Immature natural killer cell (primary cell): ENCODE measurements at regions not wholly inside any gene's neighbourhood (a gene's known extent, or its start where the extent isn't known, plus 50 kb on each side); places are given as distances from the start of the nearest gene placed in this dataset.
"Not testable (repeated sequence)": the region's sequence is repeated elsewhere in the genome, so short reads cannot be mapped to it uniquely, and the experiment has no call there.

Experiments used
- DNase-seq, 3 donors: peaks; one replicate each; pipeline ENCODE4 v3.0.0; 2022; ENCODE audit warnings: mixed read lengths in 1 of 3
- H3K27ac Mint-ChIP-seq, 6 donors: one replicate each; pipeline ENCODE4 v1.8.0; 2020; ENCODE audit warnings: mixed read lengths in 6 of 6, mild to moderate bottlenecking in 5 of 6, inconsistent platforms in 4 of 6, moderate library complexity in 3 of 6
- H3K27me3 Mint-ChIP-seq, 3 donors: one replicate each; pipeline ENCODE4 v1.8.0; 2020 to 2021; ENCODE audit warnings: low read depth in 3 of 3, mild to moderate bottlenecking in 3 of 3, mixed read lengths in 3 of 3, moderate library complexity in 3 of 3, inconsistent platforms in 1 of 3
- H3K36me3 Mint-ChIP-seq, 3 donors: one replicate each; pipeline ENCODE4 v1.8.0; 2020; ENCODE audit warnings: mixed read lengths in 3 of 3, inconsistent platforms in 2 of 3, mild to moderate bottlenecking in 2 of 3
- H3K4me1 Mint-ChIP-seq, 2 donors: one replicate each; pipeline ENCODE4 v1.8.0; 2020; ENCODE audit warnings: inconsistent platforms in 2 of 2, mild to moderate bottlenecking in 2 of 2, mixed read lengths in 2 of 2, moderate library complexity in 1 of 2
- H3K4me3 Mint-ChIP-seq, 5 donors: one replicate each; pipeline ENCODE4 v1.8.0; 2020; ENCODE audit warnings: mild to moderate bottlenecking in 5 of 5, mixed read lengths in 5 of 5, inconsistent platforms in 3 of 5, moderate library complexity in 3 of 5
- H3K9me3 Mint-ChIP-seq, 6 donors: one replicate each; pipeline ENCODE4 v1.8.0; 2020; ENCODE audit warnings: mild to moderate bottlenecking in 6 of 6, mixed read lengths in 6 of 6, inconsistent platforms in 4 of 6, moderate library complexity in 3 of 6

DNA sequence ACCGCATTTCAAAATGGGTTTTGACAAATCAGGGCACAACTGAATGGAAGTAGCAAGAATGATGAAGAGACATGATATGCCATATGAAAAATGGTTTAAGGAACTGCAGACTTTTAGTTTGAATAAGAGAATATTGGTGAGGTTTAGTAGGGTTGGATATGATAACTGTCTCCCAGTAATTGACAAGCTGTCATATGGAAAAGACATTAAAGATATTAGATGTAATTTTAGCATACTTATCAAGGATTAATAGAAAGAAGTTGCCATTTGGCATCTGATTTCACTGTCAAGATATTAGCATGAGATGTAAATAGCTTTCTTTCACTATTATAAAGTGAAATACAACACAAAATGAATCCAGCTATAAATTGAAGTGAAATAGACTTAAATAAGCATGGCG, 169.0 kb upstream of the MPDZ start:
- H3K4me3 Mint-ChIP-seq, result no peak overlapping the region
- DNase-seq, result no peak
- H3K36me3 Mint-ChIP-seq, result peaks cover 0 to 3% (median 0%) of the 10 kb centered on the region in 3 donors
- H3K4me1 Mint-ChIP-seq, result no peaks in the 10 kb centered on the region
- no peak overlapping the region for H3K27ac Mint-ChIP-seq
- peaks cover 0 to 29% (median 7%) of the 10 kb centered on the region in 6 donors for H3K9me3 Mint-ChIP-seq
- no peaks in the 10 kb centered on the region for H3K27me3 Mint-ChIP-seq

DNA sequence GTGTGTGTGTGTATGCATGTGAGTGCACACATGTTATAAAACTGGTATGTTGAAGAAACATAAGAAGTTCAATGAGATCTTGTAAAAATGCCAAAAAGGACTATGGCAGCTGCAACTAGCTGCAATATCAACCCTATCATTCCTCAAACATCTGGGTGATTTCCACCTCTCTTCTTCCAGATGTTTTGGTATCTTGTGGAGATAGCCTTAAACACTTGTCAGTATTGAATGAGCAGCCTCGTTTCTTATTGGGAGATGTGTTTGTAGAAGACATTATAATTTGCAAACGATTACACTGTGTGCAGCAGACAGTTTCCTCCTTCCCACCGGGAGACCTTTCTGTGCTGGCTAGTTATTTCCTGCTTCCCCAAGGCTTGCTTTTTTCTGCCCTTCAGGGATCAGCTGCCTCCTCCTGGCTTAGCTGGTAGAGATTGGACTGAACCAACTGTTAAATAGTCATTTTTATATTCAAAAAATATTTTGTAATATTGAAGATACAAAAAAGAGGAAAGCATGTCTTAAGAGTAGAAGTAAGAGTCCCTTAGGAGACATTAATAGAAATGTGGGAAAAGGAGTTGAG, 168.4 kb upstream of the MPDZ start:
- Mint-ChIP-seq H3K4me1 (no peaks in the 10 kb centered on the region), H3K27ac (no peak overlapping the region), H3K27me3 (no peaks in the 10 kb centered on the region), H3K9me3 (peaks cover 0 to 28% (median 7%) of the 10 kb centered on the region in 6 donors), H3K36me3 (peaks cover 0 to 3% (median 0%) of the 10 kb centered on the region in 3 donors), H3K4me3 (no peak overlapping the region)
- DNase-seq, result no peak

DNA sequence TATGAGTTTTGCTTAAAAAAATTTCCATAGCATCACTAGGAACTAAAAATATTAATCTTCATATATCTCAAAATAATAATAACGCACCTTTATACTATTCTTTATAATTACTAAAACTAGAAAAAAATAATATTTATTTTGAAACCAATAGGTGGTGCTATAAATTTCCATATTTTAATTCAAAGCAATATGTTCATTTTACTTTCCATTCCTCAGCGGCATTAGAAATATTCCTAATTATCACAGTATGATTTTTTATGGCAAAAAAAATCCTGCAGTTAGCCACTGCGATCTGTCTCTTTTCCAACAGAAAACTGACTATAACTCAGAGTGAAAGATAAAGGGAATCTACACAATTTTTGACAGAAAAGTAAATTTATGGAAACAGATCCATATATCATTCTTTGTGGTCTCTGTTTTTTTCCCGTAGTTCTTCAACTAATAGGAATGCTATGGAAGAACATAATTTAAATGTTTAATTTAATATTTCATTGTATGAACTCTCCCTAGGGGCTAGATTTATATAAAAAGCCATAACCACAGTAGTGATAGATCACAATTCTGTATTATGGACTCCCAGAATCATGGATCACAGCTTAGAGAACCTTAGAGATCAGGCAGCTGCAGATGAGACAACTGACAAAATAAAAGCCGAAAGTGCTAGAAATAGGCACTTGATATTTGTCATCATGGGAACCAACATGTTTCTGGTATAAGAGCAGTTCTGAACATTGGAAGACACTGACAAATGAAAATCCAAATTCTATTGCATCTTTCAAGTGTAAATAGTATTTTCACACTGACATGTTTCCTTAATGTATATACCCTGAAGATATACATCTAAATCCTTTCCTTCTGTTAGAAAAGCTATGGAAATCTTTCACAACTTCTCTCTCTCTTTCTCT, 167.7 kb upstream of the MPDZ start:
- no peak overlapping the region for H3K27ac Mint-ChIP-seq
- H3K4me3 Mint-ChIP-seq, result no peak overlapping the region
- peaks cover 0 to 3% (median 0%) of the 10 kb centered on the region in 3 donors for H3K36me3 Mint-ChIP-seq
- H3K9me3 Mint-ChIP-seq, result peaks cover 0 to 30% (median 8%) of the 10 kb centered on the region in 6 donors
- no peaks in the 10 kb centered on the region for H3K4me1 Mint-ChIP-seq
- H3K27me3 Mint-ChIP-seq, result no peaks in the 10 kb centered on the region
- DNase-seq, result no peak

DNA sequence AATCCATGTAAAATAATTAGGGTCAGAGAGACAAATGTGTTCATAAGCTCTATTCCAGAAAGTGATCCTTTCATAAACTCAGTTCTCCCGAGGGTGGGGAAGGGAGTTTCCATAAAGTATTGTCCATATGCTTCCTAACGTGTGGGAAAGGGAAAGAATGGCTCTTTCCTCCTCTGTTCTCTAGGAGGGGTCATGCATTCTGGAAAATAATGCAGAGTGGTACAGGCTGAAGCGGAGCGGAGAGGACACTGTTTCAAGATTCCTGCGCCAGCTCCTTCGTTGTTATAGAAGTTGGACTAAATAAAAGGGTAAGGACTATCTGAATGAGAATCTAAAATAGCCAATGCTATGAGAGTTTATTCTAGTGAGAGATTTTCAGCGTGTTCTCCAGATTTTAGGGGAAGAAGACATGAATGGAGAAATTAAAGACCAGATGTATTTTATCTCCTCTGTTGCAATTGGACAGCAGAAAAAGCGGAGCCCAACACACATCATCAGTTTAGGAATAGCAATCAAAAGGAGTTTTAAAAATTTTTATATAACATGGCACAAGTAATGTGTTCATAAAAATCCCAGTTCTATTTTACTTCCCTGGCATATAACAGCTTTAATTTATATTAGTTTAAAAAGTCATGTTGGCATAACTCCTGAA, 166.9 kb upstream of the MPDZ start:
- Mint-ChIP-seq H3K9me3 (peaks cover 0 to 32% (median 8%) of the 10 kb centered on the region in 6 donors), H3K27ac (no peak overlapping the region), H3K36me3 (peaks cover 0 to 3% (median 0%) of the 10 kb centered on the region in 3 donors), H3K4me1 (no peaks in the 10 kb centered on the region), H3K4me3 (no peak overlapping the region), H3K27me3 (no peaks in the 10 kb centered on the region)
- DNase-seq, result no peak

DNA sequence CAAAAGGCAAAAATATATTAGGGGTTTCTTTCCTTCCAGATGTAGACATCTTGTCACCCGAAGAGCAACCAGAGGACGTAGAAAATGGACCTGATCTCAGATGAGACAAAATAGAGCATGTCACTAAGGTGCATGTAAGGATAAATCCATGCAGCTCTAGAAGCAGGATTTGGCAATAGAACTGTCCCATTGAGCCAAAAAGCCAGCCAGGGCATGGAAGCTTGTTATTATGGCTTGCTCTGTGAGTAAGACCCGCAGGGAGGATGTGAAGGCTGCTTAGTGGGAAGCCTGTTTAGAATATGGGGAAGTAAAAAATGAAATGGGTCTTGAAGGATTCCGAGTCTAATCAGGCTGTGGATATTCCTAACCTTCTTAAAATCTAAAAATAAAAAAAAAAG, 165.6 kb upstream of the MPDZ start:
- Mint-ChIP-seq H3K4me1 (no peaks in the 10 kb centered on the region), H3K4me3 (no peak overlapping the region), H3K27me3 (no peaks in the 10 kb centered on the region), H3K36me3 (peaks cover 0 to 3% (median 0%) of the 10 kb centered on the region in 3 donors), H3K27ac (no peak overlapping the region), H3K9me3 (peaks cover 0 to 21% (median 9%) of the 10 kb centered on the region in 6 donors)
- no peak for DNase-seq

DNA sequence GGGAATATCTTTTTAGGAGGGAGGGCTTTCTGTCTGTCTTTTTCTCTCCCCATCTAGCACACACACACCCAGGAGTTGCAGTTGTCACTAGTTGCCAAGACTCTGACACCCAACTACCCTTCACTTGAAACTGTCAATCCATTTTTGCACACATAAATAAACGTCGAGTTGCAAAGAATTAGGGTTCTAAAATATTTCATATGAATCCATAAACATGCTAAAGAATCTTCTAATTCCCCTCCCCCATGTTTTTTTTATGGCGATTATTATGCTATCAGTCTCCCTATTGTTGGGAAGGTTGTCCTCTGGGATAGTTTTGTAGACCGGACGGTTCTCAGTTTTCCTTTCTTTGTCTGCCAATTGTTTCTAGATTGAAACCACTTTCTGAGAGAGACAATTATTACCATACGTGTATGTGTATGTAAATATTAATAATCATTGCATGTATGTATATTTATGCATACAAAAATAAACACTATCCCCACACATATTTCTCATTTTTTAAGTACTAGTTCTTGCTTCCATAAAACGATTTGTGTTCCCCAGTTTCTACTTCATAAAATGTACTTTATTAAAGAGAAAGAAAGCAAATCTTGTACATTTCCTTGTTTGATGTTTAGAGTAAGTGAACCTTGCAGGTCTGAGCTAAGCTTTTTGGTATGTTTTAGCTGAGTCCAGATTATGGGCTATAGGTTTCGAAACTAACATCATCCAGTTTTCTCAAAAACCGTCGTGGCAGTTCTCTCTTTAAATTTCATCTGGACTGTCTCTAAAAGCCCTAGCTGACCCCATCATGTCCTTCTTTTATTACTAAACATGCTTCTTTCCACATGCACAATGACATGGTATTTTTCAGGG, 165.0 kb upstream of the MPDZ start:
- Mint-ChIP-seq H3K9me3 (peaks cover 0 to 21% (median 12%) of the 10 kb centered on the region in 6 donors), H3K36me3 (peaks cover 0 to 3% (median 0%) of the 10 kb centered on the region in 3 donors), H3K4me3 (no peak overlapping the region), H3K27me3 (no peaks in the 10 kb centered on the region), H3K4me1 (no peaks in the 10 kb centered on the region), H3K27ac (no peak overlapping the region)
- no peak for DNase-seq

DNA sequence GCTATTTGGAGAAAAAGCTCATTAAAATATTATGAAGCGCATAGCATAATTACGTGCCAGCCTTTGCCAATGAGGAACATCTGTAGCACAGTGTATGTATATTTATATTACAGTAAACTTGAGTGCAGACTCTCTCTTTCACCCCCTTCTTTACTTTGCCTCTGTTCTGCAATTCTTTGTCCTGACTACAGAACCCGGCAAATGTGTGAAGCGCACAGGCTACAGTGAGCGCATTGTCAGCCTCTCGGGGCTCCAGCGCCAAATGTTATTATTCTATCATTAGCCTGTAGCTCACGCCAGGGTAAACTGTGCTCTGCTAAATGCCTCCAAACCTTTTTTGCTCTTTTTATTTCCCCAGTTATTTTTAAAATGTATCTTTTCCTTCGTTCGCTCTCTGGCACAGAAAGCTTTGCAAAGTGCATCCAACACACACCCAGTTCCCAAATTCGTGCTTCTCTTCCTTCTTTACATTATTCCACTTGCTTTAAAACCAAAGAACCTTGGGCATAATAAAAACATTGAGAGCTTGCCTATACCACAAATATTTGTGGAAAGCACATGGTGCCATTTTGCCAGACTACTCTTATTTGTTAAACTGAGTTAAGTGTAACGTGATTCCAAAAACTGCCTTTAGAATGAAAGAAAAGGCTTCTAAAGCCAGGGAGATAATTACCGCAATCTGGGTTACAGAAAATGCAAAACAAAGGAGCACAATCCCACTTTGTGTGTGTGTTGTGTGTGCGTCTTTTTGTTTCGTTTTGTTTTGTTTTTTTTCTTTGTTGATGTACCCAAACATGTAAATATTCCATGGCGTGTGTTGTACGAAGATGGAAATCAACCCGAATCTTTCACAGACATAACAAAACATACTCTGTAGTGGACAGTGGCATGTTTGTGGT, 164.1 kb upstream of the MPDZ start:
- Mint-ChIP-seq H3K4me1 (no peaks in the 10 kb centered on the region), H3K27me3 (no peaks in the 10 kb centered on the region), H3K36me3 (peaks cover 0 to 3% (median 0%) of the 10 kb centered on the region in 3 donors), H3K27ac (no peak overlapping the region), H3K4me3 (no peak overlapping the region), H3K9me3 (peaks cover 0 to 26% (median 11%) of the 10 kb centered on the region in 6 donors)
- DNase-seq, result no peak

DNA sequence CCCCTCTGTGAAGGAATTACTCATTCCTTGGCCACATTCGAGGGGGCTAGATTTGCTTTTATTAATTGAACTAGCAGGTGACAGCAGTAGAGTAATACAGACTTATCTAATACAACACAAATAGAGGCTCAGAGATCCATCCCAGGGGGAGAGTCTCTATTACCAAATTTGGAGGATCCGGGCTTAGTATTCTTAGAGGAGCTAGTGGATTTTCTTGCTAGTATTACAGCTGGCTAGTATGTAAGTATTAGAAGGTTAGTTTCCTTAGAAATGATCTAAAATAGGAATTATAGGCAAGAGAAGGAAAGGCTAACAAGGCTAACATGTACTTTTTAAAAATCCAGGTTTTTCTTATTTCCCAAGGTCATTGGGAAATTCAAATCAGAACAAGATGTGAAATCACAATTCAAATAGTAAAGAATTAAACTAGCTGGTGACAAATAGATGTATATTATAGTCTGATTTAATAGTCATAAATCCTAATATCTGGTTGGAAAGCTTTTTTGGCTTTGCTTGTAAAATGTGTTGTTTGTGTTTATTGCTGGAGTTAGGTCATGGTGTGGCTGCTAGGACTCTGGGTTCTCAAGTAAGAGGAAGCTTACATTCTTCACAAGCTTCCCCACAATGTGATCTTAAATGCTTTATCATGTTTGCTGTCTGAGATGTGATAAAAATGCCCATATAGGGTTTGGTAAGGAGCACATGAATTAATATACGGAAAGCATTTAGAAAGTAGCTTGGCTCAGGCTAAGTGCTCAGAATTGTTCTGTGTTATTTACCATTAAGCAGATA, 160.4 kb upstream of the MPDZ start:
- H3K27me3 Mint-ChIP-seq, result peaks cover 0 to 3% (median 0%) of the 10 kb centered on the region in 3 donors
- H3K9me3 Mint-ChIP-seq, result peaks cover 0 to 37% (median 13%) of the 10 kb centered on the region in 6 donors
- no peaks in the 10 kb centered on the region for H3K36me3 Mint-ChIP-seq
- DNase-seq, result no peak
- no peak overlapping the region for H3K4me3 Mint-ChIP-seq
- no peak overlapping the region for H3K27ac Mint-ChIP-seq
- H3K4me1 Mint-ChIP-seq, result no peaks in the 10 kb centered on the region

DNA sequence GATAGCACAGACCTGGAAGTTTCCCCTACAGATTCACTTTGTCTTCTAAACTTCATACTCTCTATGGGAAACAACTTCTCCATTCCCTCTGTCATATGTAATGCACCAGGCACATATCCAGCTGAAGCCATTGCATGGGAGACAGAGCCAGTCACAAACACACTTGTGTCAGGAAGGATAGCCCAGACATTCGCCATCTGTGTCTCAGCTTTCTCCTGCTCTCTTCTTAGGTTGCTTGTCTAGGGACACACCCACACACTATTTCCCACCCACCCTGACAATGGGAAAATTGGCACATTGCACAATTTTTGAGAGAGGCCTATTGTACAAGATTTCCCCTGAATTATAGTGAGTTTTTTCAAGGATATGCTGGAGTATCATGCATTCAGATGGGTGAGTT, 158.4 kb upstream of the MPDZ start:
- Mint-ChIP-seq H3K4me1 (no peaks in the 10 kb centered on the region), H3K27me3 (peaks cover 0 to 3% (median 0%) of the 10 kb centered on the region in 3 donors), H3K4me3 (no peak overlapping the region), H3K9me3 (peaks cover 0 to 35% (median 9%) of the 10 kb centered on the region in 6 donors), H3K36me3 (no peaks in the 10 kb centered on the region), H3K27ac (no peak overlapping the region)
- no peak for DNase-seq

DNA sequence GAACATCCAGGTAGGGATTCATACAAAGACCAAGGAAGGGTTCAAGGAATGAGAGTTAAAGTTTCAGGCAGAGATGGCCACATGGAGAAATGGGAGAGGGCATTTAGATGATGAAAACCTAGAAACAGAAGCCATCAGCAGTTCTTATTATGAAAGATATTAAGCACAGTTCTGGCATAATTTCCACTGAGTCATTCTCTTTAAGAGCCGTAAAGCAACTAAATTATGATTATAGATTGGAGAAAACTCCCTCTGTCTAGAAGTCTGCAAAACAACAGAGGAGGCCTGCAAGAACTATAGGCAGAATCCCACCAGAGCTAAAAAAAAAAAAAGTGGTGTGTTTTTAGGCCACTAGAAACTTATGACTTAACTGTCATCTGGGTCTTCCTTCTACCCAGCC, 157.1 kb upstream of the MPDZ start:
- H3K36me3 Mint-ChIP-seq, result no peaks in the 10 kb centered on the region
- no peaks in the 10 kb centered on the region for H3K4me1 Mint-ChIP-seq
- H3K27ac Mint-ChIP-seq, result no peak overlapping the region
- H3K9me3 Mint-ChIP-seq, result peaks cover 0 to 30% (median 7%) of the 10 kb centered on the region in 6 donors
- no peak for DNase-seq
- H3K4me3 Mint-ChIP-seq, result no peak overlapping the region
- H3K27me3 Mint-ChIP-seq, result peaks cover 0 to 3% (median 0%) of the 10 kb centered on the region in 3 donors

DNA sequence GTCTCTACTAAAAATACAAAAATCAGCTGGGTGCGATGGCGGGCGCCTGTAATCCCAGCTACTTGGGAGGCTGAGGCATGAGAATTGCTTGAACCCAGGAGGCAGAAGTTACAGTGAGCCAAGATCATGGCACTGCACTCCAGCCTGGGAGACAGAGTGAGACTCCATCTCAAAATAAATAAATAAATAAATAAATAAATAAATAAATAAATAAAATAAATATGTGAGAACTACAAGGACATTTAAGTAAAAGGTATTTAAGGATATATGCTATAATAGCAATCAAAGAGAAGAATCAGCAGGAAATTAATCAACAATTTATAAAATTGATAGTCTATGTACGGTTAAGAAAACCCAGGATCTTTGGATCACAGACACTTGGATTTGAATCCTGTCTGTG, 154.0 kb upstream of the MPDZ start:
- H3K36me3 Mint-ChIP-seq, H3K27ac Mint-ChIP-seq, DNase-seq, H3K27me3 Mint-ChIP-seq, H3K4me3 Mint-ChIP-seq, H3K4me1 Mint-ChIP-seq: not testable (repeated sequence)
- H3K9me3 Mint-ChIP-seq, result peaks cover 0 to 20% (median 4%) of the 10 kb centered on the region in 6 donors

DNA sequence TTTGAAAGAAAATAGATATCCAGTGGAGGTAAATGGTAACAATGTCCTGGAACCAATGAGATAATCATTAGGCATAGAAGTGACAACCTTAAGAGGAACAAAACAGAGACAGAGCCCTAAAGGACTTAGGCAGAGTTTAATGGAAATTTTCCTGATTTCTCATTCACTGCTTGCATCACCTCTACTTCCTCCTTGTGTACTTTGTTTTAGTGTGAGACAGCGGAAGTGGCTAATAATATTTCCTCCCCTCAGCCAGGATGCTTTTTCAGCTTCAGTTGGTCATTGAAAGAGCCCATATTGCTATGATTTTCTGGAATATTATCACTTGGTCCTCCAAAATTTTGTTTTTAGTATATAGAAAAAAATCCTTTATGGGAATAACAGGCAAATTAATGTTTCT, 153.4 kb upstream of the MPDZ start:
- no peak overlapping the region for H3K27ac Mint-ChIP-seq
- H3K4me1 Mint-ChIP-seq, result no peaks in the 10 kb centered on the region
- no peaks in the 10 kb centered on the region for H3K36me3 Mint-ChIP-seq

More for the DNA sequence above, 153.4 kb upstream of the MPDZ start:
- Mint-ChIP-seq H3K9me3 (peaks cover 0 to 16% (median 4%) of the 10 kb centered on the region in 6 donors), H3K27me3 (peaks cover 0 to 3% (median 0%) of the 10 kb centered on the region in 3 donors), H3K4me3 (no peak overlapping the region)
- no peak for DNase-seq
